AG09309 (cell line): ENCODE measurements at regions not wholly inside any gene's neighbourhood (a gene's known extent, or its start where the extent isn't known, plus 50 kb on each side); places are given as distances from the start of the nearest gene placed in this dataset.

Experiments used
- DNase-seq: peaks from one replicate; pipeline ENCODE4 v3.0.0-alpha.2; 2010; ENCODE audit warnings: low read depth
- H3K4me3 ChIP-seq: 2 replicates; pipeline ENCODE4 v1.5.1; 2011; ENCODE audit warnings: mild to moderate bottlenecking, low read depth, low read length, moderate library complexity; ENCODE audit not compliant: control insufficient read depth
- CTCF ChIP-seq: IDR thresholded peaks from 2 replicates; pipeline ENCODE4 v1.5.1; 2011; ENCODE audit warnings: mild to moderate bottlenecking, low read depth, low read length, inconsistent platforms; ENCODE audit not compliant: insufficient read depth, control insufficient read depth; ENCODE audit errors: missing control alignments

- H3K4me3 ChIP-seq = no peak overlapping the region
- no peak for TF ChIP-seq CTCF
- DNase-seq = no peak
Observed at GRCh38 chr3:44080474-44081072, 161.1 kb upstream of the TOPAZ1 start.

GRCh38 chr3:44090036-44090435, 151.7 kb upstream of the TOPAZ1 start:
- no peak overlapping the region for H3K4me3 ChIP-seq
- no peak for DNase-seq
- TF ChIP-seq CTCF = no peak

GRCh38 chr3:44092497-44092896, 149.2 kb upstream of the TOPAZ1 start:
- DNase-seq = no peak
- TF ChIP-seq CTCF = no peak
- H3K4me3 ChIP-seq = no peak overlapping the region

- no peak for TF ChIP-seq CTCF
- no peak overlapping the region for H3K4me3 ChIP-seq
- DNase-seq = no peak
Observed at GRCh38 chr3:44093531-44093930, 148.2 kb upstream of the TOPAZ1 start.

GRCh38 chr3:44098656-44099415, 142.8 kb upstream of the TOPAZ1 start:
- no peak for DNase-seq
- H3K4me3 ChIP-seq = no peak overlapping the region
- no peak for TF ChIP-seq CTCF

GRCh38 chr3:44099566-44100297, 142.0 kb upstream of the TOPAZ1 start:
- H3K4me3 ChIP-seq = no peak overlapping the region
- no peak for DNase-seq
- no peak for TF ChIP-seq CTCF
